ENCODE measurements at regions not wholly inside any gene's neighbourhood (a gene's known extent, or its start where the extent isn't known, plus 50 kb on each side); places are given as distances from the start of the nearest gene placed in this dataset.

DNA sequence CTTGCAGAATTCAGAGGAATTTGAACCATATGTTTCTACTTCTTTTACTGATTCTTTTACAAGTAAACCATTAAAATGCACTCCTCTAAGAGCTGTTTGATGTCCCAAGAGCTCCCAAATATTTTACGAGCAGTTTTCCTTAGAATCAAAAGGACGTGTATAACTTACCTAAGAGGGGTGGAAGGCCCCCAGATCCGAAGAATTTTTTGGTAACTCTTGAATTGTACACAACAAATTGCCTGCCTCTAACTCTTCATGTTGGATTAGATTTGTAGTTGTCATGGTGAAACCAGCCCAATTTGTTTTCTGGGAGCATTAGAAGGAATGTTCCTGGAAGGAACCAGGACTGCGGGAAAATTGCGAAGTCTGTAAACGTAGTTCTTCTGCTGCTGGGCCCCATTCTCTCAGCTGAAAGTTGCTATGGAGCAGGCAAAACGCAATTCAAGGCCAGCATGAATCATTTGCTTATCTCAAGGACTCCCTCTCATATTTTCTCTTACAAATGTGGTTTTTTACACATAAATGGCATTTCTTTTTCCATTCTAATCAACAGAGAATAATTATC, 124.8 kb upstream of the TMEM72 start:
- no peak for ATAC-seq
- POLR2A ChIA-PET: no interaction called here
- H3K36me3 Mint-ChIP-seq: no peaks in the 10 kb centered on the region
- no peak for DNase-seq (ENCODE audit: low spot score)
- no peak overlapping the region for H3K27ac Mint-ChIP-seq
- peaks cover 15% of the 10 kb centered on the region for H3K9me3 Mint-ChIP-seq
- H3K27me3 Mint-ChIP-seq (ENCODE audit: low read depth): no peaks in the 10 kb centered on the region; the same call in 1 of the 2 replicates
- no peak overlapping the region for H3K4me3 Mint-ChIP-seq
- no peak for TF ChIP-seq ESRRA (CRISPR knock-in tag; IDR thresholded peaks at IDR 0.05; ENCODE audit: borderline replicate concordance)
- TF ChIP-seq ZNF423 (CRISPR knock-in tag; IDR thresholded peaks at IDR 0.05): no peak
- TF ChIP-seq, protein P1, sequence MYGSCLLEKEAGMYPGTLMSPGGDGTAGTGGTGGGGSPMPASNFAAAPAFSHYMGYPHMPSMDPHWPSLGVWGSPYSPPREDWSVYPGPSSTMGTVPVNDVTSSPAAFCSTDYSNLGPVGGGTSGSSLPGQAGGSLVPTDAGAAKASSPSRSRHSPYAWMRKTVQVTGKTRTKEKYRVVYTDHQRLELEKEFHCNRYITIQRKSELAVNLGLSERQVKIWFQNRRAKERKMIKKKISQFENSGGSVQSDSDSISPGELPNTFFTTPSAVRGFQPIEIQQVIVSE (CRISPR knock-in tag; IDR thresholded peaks at IDR 0.05; ENCODE audit: borderline replicate concordance): no peak
- TF ChIP-seq, protein P2, sequence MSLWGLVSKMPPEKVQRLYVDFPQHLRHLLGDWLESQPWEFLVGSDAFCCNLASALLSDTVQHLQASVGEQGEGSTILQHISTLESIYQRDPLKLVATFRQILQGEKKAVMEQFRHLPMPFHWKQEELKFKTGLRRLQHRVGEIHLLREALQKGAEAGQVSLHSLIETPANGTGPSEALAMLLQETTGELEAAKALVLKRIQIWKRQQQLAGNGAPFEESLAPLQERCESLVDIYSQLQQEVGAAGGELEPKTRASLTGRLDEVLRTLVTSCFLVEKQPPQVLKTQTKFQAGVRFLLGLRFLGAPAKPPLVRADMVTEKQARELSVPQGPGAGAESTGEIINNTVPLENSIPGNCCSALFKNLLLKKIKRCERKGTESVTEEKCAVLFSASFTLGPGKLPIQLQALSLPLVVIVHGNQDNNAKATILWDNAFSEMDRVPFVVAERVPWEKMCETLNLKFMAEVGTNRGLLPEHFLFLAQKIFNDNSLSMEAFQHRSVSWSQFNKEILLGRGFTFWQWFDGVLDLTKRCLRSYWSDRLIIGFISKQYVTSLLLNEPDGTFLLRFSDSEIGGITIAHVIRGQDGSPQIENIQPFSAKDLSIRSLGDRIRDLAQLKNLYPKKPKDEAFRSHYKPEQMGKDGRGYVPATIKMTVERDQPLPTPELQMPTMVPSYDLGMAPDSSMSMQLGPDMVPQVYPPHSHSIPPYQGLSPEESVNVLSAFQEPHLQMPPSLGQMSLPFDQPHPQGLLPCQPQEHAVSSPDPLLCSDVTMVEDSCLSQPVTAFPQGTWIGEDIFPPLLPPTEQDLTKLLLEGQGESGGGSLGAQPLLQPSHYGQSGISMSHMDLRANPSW (CRISPR knock-in tag; conservative IDR thresholded peaks at IDR 0.05; ENCODE audit: low read depth): no peak
- TF ChIP-seq RORB (CRISPR knock-in tag; IDR thresholded peaks at IDR 0.05): no peak
- TF ChIP-seq, protein P3, sequence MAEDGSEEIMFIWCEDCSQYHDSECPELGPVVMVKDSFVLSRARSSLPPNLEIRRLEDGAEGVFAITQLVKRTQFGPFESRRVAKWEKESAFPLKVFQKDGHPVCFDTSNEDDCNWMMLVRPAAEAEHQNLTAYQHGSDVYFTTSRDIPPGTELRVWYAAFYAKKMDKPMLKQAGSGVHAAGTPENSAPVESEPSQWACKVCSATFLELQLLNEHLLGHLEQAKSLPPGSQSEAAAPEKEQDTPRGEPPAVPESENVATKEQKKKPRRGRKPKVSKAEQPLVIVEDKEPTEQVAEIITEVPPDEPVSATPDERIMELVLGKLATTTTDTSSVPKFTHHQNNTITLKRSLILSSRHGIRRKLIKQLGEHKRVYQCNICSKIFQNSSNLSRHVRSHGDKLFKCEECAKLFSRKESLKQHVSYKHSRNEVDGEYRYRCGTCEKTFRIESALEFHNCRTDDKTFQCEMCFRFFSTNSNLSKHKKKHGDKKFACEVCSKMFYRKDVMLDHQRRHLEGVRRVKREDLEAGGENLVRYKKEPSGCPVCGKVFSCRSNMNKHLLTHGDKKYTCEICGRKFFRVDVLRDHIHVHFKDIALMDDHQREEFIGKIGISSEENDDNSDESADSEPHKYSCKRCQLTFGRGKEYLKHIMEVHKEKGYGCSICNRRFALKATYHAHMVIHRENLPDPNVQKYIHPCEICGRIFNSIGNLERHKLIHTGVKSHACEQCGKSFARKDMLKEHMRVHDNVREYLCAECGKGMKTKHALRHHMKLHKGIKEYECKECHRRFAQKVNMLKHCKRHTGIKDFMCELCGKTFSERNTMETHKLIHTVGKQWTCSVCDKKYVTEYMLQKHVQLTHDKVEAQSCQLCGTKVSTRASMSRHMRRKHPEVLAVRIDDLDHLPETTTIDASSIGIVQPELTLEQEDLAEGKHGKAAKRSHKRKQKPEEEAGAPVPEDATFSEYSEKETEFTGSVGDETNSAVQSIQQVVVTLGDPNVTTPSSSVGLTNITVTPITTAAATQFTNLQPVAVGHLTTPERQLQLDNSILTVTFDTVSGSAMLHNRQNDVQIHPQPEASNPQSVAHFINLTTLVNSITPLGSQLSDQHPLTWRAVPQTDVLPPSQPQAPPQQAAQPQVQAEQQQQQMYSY (CRISPR knock-in tag; IDR thresholded peaks at IDR 0.05): no peak
- TF ChIP-seq, protein P4, sequence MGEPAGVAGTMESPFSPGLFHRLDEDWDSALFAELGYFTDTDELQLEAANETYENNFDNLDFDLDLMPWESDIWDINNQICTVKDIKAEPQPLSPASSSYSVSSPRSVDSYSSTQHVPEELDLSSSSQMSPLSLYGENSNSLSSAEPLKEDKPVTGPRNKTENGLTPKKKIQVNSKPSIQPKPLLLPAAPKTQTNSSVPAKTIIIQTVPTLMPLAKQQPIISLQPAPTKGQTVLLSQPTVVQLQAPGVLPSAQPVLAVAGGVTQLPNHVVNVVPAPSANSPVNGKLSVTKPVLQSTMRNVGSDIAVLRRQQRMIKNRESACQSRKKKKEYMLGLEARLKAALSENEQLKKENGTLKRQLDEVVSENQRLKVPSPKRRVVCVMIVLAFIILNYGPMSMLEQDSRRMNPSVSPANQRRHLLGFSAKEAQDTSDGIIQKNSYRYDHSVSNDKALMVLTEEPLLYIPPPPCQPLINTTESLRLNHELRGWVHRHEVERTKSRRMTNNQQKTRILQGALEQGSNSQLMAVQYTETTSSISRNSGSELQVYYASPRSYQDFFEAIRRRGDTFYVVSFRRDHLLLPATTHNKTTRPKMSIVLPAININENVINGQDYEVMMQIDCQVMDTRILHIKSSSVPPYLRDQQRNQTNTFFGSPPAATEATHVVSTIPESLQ (CRISPR knock-in tag; IDR thresholded peaks at IDR 0.05): no peak
- TF ChIP-seq ATF1 (CRISPR knock-in tag; IDR thresholded peaks at IDR 0.05): no peak
- TF ChIP-seq GTF2I (CRISPR knock-in tag; conservative IDR thresholded peaks at IDR 0.05): no peak
- no peak for TF ChIP-seq NR2C2 (CRISPR knock-in tag; IDR thresholded peaks at IDR 0.05)
- TF ChIP-seq ZNF138 (CRISPR knock-in tag; conservative IDR thresholded peaks at IDR 0.05): no peak
- no peak for TF ChIP-seq ZNF219 (CRISPR knock-in tag; IDR thresholded peaks at IDR 0.05; ENCODE audit: borderline replicate concordance)
- TF ChIP-seq, protein P5, sequence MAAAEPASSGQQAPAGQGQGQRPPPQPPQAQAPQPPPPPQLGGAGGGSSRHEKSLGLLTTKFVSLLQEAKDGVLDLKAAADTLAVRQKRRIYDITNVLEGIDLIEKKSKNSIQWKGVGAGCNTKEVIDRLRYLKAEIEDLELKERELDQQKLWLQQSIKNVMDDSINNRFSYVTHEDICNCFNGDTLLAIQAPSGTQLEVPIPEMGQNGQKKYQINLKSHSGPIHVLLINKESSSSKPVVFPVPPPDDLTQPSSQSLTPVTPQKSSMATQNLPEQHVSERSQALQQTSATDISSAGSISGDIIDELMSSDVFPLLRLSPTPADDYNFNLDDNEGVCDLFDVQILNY (CRISPR knock-in tag; IDR thresholded peaks at IDR 0.05): no peak
- TF ChIP-seq, protein P6, sequence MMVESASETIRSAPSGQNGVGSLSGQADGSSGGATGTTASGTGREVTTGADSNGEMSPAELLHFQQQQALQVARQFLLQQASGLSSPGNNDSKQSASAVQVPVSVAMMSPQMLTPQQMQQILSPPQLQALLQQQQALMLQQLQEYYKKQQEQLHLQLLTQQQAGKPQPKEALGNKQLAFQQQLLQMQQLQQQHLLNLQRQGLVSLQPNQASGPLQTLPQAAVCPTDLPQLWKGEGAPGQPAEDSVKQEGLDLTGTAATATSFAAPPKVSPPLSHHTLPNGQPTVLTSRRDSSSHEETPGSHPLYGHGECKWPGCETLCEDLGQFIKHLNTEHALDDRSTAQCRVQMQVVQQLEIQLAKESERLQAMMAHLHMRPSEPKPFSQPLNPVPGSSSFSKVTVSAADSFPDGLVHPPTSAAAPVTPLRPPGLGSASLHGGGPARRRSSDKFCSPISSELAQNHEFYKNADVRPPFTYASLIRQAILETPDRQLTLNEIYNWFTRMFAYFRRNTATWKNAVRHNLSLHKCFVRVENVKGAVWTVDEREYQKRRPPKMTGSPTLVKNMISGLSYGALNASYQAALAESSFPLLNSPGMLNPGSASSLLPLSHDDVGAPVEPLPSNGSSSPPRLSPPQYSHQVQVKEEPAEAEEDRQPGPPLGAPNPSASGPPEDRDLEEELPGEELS (CRISPR knock-in tag; IDR thresholded peaks at IDR 0.05): no peak
- TF ChIP-seq, protein P7, sequence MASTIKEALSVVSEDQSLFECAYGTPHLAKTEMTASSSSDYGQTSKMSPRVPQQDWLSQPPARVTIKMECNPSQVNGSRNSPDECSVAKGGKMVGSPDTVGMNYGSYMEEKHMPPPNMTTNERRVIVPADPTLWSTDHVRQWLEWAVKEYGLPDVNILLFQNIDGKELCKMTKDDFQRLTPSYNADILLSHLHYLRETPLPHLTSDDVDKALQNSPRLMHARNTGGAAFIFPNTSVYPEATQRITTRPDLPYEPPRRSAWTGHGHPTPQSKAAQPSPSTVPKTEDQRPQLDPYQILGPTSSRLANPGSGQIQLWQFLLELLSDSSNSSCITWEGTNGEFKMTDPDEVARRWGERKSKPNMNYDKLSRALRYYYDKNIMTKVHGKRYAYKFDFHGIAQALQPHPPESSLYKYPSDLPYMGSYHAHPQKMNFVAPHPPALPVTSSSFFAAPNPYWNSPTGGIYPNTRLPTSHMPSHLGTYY (CRISPR knock-in tag; IDR thresholded peaks at IDR 0.05): no peak
- TF ChIP-seq TEAD1 (CRISPR knock-in tag; IDR thresholded peaks at IDR 0.05): no peak
- TF ChIP-seq, protein P8, sequence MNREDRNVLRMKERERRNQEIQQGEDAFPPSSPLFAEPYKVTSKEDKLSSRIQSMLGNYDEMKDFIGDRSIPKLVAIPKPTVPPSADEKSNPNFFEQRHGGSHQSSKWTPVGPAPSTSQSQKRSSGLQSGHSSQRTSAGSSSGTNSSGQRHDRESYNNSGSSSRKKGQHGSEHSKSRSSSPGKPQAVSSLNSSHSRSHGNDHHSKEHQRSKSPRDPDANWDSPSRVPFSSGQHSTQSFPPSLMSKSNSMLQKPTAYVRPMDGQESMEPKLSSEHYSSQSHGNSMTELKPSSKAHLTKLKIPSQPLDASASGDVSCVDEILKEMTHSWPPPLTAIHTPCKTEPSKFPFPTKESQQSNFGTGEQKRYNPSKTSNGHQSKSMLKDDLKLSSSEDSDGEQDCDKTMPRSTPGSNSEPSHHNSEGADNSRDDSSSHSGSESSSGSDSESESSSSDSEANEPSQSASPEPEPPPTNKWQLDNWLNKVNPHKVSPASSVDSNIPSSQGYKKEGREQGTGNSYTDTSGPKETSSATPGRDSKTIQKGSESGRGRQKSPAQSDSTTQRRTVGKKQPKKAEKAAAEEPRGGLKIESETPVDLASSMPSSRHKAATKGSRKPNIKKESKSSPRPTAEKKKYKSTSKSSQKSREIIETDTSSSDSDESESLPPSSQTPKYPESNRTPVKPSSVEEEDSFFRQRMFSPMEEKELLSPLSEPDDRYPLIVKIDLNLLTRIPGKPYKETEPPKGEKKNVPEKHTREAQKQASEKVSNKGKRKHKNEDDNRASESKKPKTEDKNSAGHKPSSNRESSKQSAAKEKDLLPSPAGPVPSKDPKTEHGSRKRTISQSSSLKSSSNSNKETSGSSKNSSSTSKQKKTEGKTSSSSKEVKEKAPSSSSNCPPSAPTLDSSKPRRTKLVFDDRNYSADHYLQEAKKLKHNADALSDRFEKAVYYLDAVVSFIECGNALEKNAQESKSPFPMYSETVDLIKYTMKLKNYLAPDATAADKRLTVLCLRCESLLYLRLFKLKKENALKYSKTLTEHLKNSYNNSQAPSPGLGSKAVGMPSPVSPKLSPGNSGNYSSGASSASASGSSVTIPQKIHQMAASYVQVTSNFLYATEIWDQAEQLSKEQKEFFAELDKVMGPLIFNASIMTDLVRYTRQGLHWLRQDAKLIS (CRISPR knock-in tag; IDR thresholded peaks at IDR 0.05; ENCODE audit: borderline replicate concordance): no peak
- no peak for TF ChIP-seq NFYB (CRISPR knock-in tag; conservative IDR thresholded peaks at IDR 0.05; ENCODE audit: low read depth)
- no peak for TF ChIP-seq IRF2 (CRISPR knock-in tag; IDR thresholded peaks at IDR 0.05; ENCODE audit: borderline replicate concordance, low read depth)
- CTCF ChIA-PET: no interaction called here
- no peaks in the 10 kb centered on the region for H3K4me1 Mint-ChIP-seq
